Erythroblast (primary cell): ENCODE measurements at regions not wholly inside any gene's neighbourhood (a gene's known extent, or its start where the extent isn't known, plus 50 kb on each side); places are given as distances from the start of the nearest gene placed in this dataset.

Experiments used
- GATA1 ChIP-seq: IDR thresholded peaks from 2 replicates; pipeline ENCODE4 v1.6.1; 2011; ENCODE audit warnings: low read depth, mild to moderate bottlenecking, control low read depth, low read length, moderate library complexity
- POLR2A ChIP-seq: IDR thresholded peaks from 2 replicates; pipeline ENCODE4 v1.6.1; 2011; ENCODE audit warnings: mild to moderate bottlenecking, low read length

DNA sequence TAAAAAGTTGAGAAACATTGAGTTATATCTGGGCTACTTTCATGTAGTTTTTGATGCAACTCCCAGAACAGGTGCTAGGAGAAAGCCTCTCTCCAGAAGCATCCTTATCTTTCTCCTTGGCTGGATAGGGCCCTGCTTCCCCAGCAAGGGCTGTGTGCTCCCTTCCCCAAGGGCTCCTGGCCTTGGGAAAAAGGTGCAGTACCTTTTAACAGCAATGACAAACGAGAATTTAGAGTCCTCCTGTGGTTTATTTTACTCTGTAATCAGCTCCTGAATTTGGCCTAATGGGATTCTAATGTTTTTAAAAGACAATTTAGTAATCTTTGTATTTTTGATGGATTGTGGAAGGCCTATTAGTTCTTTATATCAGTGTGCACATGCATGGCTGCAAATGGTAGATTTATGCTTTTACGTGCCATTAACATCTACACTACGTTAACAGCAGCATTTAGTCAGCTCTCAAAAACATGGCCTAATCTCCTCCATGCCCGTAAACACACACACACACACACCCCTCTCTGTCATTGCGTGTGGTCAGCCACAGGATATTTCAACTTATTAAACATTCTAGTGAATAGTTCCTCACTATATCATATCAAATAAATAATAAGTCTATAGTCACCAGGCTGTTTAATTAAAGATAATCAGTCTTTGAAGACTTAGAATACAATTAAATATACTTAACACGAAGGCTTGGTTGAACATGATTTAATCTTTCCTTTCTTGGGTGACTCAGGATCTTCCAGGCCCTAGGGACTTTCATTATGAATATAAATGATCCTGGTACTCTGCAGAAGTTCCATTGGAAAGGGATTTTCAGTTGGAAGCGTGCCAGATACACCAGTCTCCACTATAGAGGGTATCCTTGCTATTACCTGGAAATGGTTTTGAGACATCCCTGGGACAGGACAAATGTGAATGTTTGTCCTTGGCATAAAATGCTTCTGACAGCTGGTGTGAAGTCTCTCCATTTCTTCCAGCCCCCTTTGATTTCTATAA, 181.4 kb upstream of the PWP1 start:
- TF ChIP-seq POLR2A (no peak), GATA1 (no peak)
